Calu3 (cell line): ENCODE measurements at regions not wholly inside any gene's neighbourhood (a gene's known extent, or its start where the extent isn't known, plus 50 kb on each side); places are given as distances from the start of the nearest gene placed in this dataset.
A peak's percentile ranks its signal among the peaks of the same experiment; 100 is the strongest.

Experiments
- BruUV-seq: library from RNA; stranded (reverse); fragments of 400-500 nt; replicated peaks from 2 replicates; lab custom pipeline; 2021; lab: Mats Ljungman, UMichigan
- CTCF ChIA-PET: fragments of 300-600 bp; sonication (Branson Sonifier 250); formaldehyde crosslinking; loops from one replicate; lab custom pipeline; 2022; ENCODE audit warnings: antibody characterized with exemption; lab: Charles Lee
- DNase-seq: peaks from one replicate; pipeline ENCODE4 v3.0.0; 2022
- H3K27ac Mint-ChIP-seq: one replicate; pipeline ENCODE4 v1.8.0; 2022; ENCODE audit warnings: mixed read lengths; ENCODE audit not compliant: unreplicated experiment
- H3K27me3 Mint-ChIP-seq: one replicate; pipeline ENCODE4 v1.8.0; 2022; ENCODE audit warnings: mixed read lengths; ENCODE audit not compliant: unreplicated experiment
- H3K36me3 Mint-ChIP-seq: one replicate; pipeline ENCODE4 v1.8.0; 2022; ENCODE audit warnings: mild to moderate bottlenecking, moderate library complexity, mixed read lengths; ENCODE audit not compliant: insufficient read depth, unreplicated experiment
- H3K4me1 Mint-ChIP-seq: one replicate; pipeline ENCODE4 v1.8.0; 2022; ENCODE audit warnings: mild to moderate bottlenecking, low read depth, mixed read lengths; ENCODE audit not compliant: unreplicated experiment
- H3K4me3 Mint-ChIP-seq: one replicate; pipeline ENCODE4 v1.8.0; 2022; ENCODE audit warnings: mild to moderate bottlenecking, low read depth, moderate library complexity, mixed read lengths; ENCODE audit not compliant: unreplicated experiment
- H3K9me3 Mint-ChIP-seq: one replicate; pipeline ENCODE4 v1.8.0; 2022; ENCODE audit warnings: low read depth, mixed read lengths; ENCODE audit not compliant: unreplicated experiment
- CTCF ChIP-seq: fragments of 200-600 bp; IDR thresholded peaks from one replicate; pipeline ENCODE4 v1.8.0; 2022; ENCODE audit warnings: antibody characterized with exemption; ENCODE audit not compliant: unreplicated experiment
- intact Hi-C: fragments of 100-400 bp; cut with micrococcal nuclease; formaldehyde crosslinking; loops from one replicate; pipeline ENCODE4 v1.10.0; 2022; ENCODE audit not compliant: unreplicated experiment

- Mint-ChIP-seq H3K4me3 (no peak overlapping the region), H3K27ac (no peak overlapping the region), H3K4me1 (no peaks in the 10 kb centered on the region), H3K36me3 (peaks cover 30% of the 10 kb centered on the region), H3K9me3 (no peaks in the 10 kb centered on the region), H3K27me3 (peaks cover 21% of the 10 kb centered on the region)
- intact Hi-C loops, result loop anchor here (5.0 kb wide), 1 partner anchor 298 kb away; no protein-coding TSS in a partner anchor
- CTCF ChIA-PET, result no interaction called here
- no peak for TF ChIP-seq CTCF
- no peak for DNase-seq
- no TSS peak for BruUV-seq
These were observed 68.6 kb upstream of the PRSS16 start for GRCh38 chr6:27178860-27179259.

GRCh38 chr6:27183060-27183832 lies 64.3 kb upstream of the PRSS16 start:
- CTCF ChIA-PET, result interaction anchor here (0.5 kb wide), 1 partner anchor 604 kb away, joined by 3 read pairs; no protein-coding TSS in a partner anchor
- no peak overlapping the region for H3K4me3 Mint-ChIP-seq
- H3K27ac Mint-ChIP-seq, result no peak overlapping the region
- peaks cover 21% of the 10 kb centered on the region for H3K27me3 Mint-ChIP-seq
- H3K9me3 Mint-ChIP-seq, result no peaks in the 10 kb centered on the region
- peaks cover 19% of the 10 kb centered on the region for H3K36me3 Mint-ChIP-seq
- DNase-seq, result no peak
- no peak for TF ChIP-seq CTCF
- intact Hi-C loops, result loop anchor here (10.0 kb wide), 1 partner anchor 192 kb away; no protein-coding TSS in a partner anchor
- H3K4me1 Mint-ChIP-seq, result peaks cover 8% of the 10 kb centered on the region
- BruUV-seq, result no TSS peak

GRCh38 chr6:27187231-27188060 lies 60.1 kb upstream of the PRSS16 start:
- Mint-ChIP-seq H3K27me3 (peaks cover 3% of the 10 kb centered on the region), H3K27ac (peak overlapping the region; percentile 55), H3K4me1 (peaks cover 8% of the 10 kb centered on the region), H3K9me3 (no peaks in the 10 kb centered on the region), H3K4me3 (peak overlapping the region; percentile 78), H3K36me3 (peaks cover 16% of the 10 kb centered on the region)
- CTCF ChIA-PET, result interaction anchor here (0.8 to 1.7 kb wide), 7 partner anchors 10 to 608 kb away, joined by 3 to 6 read pairs (median 4); no protein-coding TSS in a partner anchor
- no peak for TF ChIP-seq CTCF
- peak; percentile 16 for DNase-seq
- BruUV-seq, result no TSS peak
- intact Hi-C loops, result loop anchor here (1.0 to 10.0 kb wide), 8 partner anchors 10 to 710 kb away; partner anchors contain the start of gene POM121L2
